GM18498 (cell line): ENCODE measurements at regions not wholly inside any gene's neighbourhood (a gene's known extent, or its start where the extent isn't known, plus 50 kb on each side); places are given as distances from the start of the nearest gene placed in this dataset.

Experiments used
- ATAC-seq: cut with Tn5 transposase; IDR thresholded peaks from one replicate; pipeline ENCODE4 v1.9.1; 2021; ENCODE audit warnings: mild to moderate bottlenecking, moderate library complexity; ENCODE audit not compliant: unreplicated experiment

DNA sequence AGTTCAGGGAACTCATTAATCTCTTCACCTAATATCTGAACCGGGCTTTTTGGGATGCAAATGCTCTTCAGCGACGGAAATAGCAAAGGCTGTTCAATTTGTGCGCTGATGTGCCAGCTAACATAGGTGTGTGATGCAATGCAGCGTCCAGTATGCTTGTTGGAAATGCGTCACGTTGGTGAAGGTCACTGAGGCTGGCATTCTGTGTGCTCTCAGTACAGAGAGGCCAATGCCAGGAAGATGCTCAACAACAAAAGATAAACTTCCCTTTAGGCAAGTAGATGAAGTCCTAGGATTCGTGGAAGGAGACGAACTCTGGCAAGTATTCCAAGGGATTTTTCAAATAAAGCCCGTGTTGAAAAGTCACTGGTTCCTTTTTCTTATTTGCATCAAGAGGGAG, 649.5 kb upstream of the MKI67 start:
- ATAC-seq = no peak

DNA sequence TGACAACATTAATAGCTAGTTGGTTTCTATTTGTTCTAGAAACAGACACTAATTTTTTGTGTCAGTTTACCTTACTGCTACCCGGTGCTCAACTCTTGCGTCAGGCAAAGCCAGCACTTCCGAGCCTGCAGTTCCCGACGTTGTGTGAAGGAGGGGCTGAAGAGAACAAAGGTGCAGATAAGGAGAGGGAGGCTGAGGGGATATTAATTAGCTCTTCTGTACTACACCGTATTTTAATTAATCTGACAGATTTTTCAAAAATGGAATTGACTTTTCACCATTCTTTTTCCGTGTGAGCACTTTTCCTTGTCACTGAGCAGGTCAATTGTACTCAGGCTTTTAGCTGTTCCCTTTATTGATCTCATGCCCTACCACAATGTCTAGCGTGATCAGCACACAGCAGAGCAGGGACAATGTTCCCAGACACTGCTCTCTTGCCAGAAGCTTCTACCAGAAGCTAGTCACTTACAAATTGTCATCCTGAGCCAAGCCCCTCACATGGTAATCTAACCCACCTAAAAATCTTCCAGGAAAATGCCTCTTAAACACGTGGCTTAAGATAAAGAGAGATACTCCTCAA, 650.5 kb upstream of the MKI67 start:
- no peak for ATAC-seq

DNA sequence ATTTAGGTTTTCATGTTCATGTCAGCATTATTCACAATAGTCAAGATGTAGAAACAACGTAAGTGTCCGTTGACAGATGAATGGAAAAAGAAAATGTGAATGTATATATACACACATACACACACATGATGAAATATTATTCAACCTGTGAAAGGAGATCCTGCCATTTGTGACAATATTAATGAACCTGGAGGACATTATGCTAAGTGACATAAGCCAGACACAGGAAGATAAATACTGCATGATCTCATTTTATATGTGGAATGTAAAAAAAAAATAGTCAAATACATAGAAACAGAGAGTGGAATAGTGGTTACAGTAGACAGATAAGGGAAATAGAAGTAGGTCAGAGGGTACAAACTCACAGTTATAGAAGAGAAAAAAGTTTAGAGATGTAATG, 651.1 kb upstream of the MKI67 start:
- ATAC-seq = no peak

DNA sequence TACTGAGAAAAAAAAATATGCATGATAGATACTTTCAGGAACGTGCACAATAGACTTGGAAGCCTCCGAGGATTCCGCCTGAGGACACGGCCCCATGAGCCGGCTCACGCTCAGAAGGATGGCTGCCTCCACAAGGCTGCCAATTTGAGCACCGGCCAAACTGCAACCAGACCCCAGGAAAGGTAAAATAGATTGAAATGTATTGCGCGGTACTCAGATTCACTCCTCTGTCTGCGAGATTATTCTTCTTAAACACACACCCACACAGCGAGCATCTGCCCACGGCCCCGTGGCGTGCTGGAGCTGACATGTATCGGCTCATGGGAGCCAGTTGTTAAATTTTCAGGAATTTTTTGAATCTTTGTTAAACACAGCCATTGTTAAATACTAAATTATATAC, 653.2 kb upstream of the MKI67 start:
- ATAC-seq = no peak

DNA sequence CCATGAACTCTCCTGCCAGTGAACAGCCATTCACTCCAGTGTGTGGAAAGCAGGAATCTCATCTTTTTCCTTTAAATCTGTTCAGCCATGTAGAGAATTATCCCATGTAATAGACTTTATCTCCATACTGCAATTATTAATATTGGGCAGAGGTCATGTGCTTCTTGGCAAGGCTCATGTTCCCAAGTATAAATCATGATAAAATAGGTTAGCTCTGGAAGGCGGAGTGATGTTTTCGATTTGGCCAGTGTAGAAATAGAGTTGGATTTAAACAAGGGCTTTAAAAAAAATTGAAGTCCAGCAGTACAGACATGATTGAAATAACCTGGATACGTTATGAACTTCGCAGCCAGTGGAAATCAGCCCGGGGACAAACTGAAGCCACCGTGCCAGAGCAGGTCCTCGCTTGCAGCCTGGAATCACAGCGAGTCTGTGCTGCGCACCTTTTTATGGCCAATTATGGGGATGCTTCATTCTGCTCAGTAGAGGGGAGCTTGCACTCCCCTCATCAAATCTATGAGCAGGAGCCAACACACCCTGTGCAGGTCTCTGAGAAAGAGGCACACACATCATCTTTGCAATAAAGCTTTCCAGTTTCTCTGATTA, 654.0 kb upstream of the MKI67 start:
- no peak for ATAC-seq

DNA sequence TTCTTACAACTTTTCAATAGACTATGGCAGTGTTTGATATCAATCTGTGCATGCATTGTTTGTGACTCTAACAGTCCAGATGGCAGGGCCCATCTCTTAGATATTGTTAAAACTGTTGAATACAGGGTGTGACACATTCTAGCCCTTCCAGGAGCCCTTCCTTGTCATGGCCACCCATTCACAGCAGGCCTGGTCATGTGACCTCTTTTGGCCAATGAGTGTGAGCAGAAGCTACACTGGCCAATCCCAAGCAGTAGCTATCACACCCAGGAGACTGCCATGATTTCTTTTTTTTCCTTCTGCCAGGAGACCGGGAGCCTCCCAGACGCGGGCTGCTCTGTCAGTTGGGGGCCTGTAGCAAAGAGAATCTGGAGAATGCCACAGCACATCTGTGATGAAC, 655.4 kb upstream of the MKI67 start:
- no peak for ATAC-seq

DNA sequence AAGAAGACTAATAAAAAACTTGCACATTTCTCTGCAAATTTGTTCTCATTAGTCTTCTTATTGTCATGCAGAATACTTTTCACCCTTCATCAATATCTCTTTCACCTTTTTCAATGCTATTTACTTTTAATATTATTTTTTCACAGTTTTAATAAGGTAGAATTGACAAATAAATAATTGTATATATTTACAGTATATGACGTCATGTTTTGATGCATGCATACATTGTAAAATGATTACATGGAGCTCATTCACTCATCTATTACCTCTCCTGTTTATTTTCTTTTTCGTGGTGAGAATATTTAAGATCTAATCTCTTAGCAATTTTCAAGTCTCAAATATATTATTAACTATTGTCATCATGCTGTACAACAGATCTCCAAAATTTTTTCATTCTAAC, 658.2 kb upstream of the MKI67 start:
- no peak for ATAC-seq

DNA sequence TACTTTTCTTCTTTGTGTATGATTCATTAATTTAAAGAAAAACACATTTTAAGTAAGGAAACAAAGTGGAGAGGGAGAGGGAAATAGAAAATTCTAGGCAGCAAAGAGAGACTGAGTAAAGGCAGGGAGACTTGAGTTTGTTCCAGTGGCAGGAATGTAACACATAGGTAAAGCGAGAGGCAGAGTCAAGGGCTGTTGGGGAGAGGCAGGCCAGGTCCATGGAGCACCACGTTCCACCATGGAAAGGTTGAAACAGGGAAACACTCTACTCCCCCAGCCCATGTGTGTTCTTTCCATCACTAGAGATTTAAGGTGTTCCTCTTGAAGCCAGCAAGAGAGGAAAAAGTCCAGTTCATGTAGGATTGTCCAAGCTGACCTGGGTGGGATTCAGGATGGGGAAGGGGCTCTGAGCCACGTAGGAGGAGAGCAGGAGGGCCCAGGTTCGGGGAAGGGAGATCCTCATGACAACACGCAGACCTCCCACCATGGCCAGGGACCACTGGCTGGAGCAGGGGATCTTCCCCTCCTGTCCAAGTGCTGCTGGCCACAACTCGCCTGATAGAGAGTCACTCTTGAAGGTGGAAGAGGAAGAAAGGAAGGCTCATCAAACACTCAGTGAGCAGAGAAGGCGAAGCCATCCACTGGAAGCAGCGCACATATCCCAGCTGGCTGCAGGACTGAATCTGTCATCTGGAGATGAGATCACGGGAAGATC, 666.4 kb upstream of the MKI67 start:
- ATAC-seq = no peak

DNA sequence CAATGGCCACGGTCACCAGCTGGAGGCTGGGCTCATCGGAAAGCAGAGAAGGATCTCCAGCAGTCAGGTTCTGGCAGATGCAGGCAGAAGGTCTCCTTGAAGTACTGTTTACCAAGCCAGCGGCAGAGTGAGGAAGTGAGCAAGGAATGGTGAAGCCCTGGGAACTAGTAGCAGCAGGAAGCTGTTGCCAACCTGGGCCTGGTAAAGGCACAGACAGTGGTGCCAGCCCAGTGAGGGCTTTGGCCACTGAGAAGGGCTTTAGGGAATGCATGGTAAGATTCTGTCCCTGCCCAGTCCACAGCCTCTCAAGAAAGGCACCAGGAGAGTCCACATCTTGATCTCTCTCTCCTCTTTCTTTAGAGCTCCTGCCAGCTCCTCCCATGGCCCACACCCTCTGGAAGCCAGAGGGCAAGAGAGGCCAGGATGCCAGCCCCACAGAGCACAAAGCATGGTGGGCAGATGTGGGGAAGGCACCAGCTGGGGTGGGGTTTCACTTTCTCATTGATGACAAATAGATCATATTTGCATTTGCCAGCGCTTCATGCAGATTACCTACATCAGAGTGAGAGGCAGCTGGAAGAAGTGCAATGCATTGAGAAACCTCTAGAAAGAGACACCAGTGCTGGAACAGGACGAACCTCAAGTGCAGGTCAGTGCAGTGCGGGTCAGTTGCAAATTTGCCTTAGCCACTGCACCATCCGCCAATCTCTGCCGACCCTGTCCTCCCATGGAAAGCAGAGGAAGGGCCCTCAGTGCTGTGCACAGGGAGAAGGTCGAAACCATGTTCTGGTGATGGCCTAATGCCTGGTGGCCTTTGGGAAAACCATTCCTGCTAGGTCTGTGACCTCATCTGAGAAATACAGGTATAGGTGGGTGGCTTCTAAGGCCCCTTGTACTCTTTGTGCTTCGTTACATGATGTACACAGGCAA, 667.8 kb upstream of the MKI67 start:
- ATAC-seq = no peak

DNA sequence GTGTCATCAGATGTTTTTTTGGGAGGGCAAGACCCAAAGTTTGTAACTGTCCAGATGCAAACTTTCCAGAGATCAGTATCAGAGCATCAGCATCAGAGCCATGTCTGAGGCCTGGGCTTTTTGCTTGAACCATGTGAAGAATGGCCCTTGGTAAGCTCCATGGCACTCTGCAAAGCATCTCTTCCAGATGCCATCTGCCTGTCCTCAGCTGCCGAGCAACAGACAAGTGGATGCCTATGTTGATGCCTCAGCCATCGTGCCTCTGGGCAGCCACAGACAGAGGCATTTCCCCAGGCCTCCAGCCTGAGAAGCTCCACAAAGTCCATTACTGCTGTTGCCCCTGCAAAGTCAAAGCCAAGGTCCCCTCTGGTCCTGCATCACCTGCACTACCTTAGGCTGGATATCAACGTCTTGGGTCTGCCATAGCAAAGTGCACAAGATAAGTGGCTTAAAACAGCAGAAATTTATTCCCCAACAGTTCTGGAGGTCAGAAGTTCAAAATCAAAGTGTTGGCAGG, 670.2 kb upstream of the MKI67 start:
- no peak for ATAC-seq

DNA sequence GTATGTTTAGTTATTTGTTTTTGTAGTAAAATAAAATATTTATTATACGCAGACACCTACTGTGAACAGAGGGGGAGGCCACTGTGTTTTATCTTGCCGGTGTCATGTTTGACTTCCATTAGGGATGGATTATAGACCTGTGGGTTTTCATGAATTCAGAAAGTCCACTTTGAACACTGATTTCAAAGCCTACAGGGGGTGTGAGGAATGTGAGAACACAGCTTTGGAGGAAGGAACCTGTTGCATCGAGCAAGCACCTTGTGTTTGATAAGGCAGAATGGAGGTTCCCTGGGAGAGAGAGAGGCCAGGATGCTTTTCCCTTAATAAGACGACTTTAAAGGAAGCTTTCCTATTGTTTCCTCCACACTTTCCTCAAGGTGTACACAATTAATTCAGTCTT, 665.0 kb upstream of the MGMT start:
- no peak for ATAC-seq

DNA sequence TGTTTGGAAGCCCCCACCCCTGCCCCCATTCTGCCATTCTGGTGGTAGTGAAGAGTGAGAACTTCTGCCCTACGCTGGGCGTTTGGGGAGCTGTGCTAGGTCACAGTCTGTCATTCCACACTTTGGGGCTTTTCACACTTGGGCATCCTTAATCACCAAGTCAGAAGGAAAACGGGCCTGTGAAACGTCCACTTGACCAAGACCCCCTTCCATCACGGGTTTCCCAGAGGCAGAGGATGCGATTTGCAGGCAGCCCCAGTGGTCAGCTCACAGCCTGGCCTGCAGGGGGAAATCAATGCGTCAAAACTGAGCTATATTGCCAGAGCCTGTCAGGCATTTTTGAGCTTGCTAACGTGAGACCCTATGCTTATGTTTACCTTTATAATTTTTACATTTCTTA, 663.3 kb upstream of the MGMT start:
- ATAC-seq = no peak

DNA sequence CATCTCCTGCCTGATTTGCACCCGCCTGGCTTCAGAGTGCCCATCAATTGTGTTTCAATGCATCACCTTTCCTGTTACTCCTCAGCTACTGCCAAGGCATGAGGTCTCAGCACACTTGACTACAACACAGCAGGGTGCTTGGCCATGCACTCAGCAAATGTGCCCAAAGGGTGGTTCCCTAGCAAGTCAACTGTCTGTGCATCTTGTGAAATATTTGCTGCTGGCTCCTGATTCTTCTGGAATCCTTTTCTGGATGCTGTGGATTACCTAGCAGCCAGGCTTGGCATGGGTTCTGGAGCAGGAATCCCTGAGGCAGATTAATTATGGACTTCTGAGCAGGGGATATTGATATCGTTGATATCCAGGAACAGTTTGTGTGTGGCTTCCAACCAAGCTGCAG, 662.6 kb upstream of the MGMT start:
- ATAC-seq = no peak

DNA sequence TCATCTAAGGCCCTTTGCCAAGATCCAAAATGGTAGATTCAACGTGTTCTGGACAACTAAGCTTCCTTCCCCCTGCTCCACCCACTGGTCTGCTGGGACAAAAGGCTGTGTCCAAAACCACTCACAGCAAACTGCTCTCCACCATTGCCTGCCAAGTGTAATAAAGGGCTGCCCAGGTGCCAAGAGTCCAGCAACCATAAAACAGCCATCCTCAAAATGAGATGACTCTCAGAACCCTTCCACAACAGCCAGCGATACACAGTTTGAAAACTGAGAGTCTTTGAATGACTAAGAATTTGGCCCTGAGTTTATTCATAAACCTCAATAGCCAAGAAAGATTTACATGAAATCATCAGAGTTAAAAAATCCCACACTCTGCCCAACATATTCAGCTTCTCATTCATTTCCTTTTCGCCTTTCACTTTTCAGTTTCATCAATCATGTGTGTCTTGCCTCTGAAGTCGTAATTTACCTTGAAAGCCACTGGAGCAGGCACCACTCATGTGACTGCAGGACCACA, 658.1 kb upstream of the MGMT start:
- ATAC-seq = no peak

DNA sequence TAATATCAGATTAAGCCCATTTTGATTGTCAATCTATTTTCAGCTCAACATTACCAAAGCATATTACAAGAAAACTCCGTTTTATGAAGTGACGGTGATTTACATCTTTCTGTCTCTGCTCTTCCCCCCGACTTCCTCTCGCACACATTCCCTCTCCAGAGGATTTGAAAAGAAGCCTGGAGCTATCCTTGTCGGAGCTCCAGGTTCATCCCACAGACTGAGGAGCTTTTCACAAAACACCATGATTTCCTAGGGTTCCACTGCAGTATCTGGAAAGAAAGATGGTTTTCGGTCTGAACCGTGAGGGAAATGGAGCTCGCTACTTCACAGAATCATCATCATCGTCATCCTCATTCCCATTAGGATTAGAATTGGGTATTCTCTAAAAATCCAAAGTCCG, 655.5 kb upstream of the MGMT start:
- no peak for ATAC-seq

DNA sequence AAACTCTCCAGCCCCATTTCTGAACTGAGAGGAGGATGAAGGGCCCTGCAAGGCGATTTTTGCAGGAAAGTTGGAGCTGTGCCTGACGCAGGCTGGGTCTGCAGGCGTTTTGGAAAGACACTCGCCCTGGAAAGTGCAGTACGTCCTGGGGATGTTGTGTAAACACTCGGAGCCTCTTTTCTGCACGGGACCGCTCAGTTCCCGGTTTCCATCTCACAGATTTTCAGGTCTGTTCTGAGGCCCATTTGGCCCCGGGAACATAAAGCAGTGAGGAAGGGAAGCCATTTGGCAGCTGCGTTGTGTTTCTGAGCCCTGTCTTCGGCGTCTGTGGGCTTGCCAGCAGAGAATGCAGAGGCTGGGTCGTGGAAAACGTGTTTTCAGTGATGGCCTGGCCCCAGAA, 655.0 kb upstream of the MGMT start:
- no peak for ATAC-seq

DNA sequence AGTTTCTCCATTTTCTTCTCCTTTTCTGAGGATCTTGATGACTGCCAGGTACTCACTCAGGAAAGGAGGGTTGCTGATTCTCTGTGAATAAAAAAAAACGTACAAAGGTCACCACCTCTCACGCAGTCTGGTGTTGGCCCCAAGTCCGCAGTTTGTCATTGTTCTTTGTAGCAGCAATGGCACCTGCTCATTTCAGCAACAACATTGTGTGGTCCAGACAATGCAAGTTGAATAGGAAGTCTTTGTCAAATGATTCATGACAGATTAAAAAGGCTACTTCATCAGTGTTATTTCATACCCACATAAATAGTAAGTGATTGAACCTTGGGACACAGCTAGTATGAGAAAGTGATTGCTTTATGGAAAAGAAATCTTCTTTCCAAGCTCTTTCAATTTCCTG, 653.5 kb upstream of the MGMT start:
- no peak for ATAC-seq

DNA sequence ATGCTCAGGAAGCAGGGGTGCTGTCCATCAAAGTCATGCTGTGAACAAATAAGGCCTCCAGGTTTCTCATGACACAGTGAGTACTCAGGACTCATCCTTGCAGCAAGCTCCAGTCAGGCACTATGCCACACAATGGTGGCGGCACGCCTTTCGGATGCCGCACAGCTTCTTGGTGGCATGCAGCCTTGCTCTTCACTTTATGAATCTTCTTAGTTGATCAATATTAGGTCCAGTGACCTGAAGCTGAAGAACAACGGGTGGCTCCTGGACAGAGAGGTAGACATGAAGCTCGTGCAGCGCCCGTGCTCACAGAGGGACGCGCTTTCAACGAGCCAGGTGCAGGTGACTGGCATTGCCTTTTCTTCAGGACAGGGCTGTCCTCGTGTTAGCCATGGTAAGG, 653.0 kb upstream of the MGMT start:
- no peak for ATAC-seq

DNA sequence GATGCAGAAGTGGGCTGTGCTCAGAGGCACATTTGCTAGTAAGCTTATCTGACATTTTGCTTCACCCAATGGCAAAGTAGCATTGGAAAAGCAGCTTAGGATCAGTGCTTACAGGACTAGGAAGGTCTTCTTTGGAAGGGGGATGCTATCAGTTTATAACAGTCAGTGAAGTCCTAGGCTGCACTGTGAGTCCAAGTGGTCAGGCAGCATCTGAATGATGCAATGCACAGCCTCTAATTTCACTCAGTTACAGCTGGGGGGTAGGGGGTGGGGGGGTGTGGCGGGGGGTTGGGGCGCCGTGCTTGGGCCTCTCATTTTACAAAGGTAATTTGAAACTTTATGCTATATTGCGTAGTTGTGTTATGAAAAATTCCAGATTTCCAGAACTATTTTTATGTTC, 652.3 kb upstream of the MGMT start:
- no peak for ATAC-seq

DNA sequence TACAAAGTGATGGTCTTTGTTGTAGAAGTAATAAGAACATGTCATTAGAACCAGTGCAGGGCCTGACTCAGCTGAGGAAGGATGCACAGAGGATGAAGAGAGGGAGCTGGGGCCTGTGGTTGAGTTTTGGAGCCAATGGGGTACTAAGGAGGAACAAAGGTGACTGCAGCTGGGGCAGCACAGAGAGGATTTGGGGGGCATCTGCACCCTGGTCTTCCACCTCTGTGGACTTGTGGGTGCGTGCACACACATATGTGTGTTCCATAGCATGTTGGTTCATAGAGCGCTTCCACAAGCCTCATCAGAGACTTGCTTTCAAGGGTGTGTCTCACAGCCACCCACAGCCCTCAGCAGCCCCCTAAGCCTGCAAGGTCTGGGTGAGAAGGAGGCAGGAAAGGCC, 650.3 kb upstream of the MGMT start:
- no peak for ATAC-seq

DNA sequence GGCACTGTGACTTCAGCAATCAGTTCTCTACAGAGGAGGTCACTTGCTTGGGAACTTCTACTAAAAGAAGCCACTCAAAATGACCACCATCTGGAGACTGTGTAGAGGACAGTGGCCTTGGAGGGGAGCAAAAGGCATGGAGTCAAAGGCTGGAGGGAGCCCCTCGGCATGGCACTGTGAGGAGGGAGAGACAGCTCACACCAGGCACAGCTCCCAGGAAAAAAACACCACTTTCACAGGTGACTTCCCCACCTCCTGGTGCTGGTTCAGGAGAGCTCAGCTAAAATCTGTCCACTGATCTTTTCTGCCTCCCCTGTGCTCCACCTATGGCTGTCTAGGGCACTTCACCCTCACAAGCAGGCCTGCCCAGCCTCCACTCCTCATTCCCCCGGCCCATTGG, 649.4 kb upstream of the MGMT start:
- no peak for ATAC-seq
